Body of pancreas (tissue), 4 donors: ENCODE measurements at regions not wholly inside any gene's neighbourhood (a gene's known extent, or its start where the extent isn't known, plus 50 kb on each side); places are given as distances from the start of the nearest gene placed in this dataset.

Source experiments
- POLR2A ChIP-seq, 3 donors: fragments of 450-650 bp; IDR thresholded peaks; one replicate each; pipeline ENCODE4 v1.6.1; 2016; ENCODE audit warnings: antibody characterized with exemption in 3 of 3, mild to moderate bottlenecking in 2 of 3
- TF ChIP-seq, protein P1 (sequence below), 7 experiments: fragments of 450-650 bp in 4 of 7; fragments of 200-600 bp in 3 of 7; sonication (generic) in 3 of 7; IDR thresholded peaks; one replicate each; pipeline ENCODE4 v1.5.1; 2016 to 2019; ENCODE audit warnings: antibody characterized with exemption in 7 of 7

DNA sequence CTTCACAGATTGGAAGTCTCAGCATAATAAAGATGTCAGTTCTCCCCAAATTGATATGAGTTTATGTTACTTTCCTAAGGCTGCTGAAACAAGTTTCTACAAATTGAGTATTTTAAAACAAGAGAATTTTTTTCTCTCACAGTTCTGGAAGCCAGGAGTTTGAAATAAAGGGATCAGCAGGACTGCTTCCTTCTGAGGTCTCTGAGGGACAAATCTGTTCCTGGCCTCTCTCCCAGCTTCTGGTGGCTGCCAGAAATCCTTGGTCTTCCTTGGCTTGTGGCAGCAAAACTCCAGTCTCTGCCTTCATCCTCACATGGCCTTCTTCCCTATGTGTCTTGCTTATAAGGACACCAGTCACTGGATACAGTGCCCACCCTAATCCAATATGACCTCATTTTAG, 136.1 kb downstream of the TFAP2A start:
- TF ChIP-seq, protein P1, sequence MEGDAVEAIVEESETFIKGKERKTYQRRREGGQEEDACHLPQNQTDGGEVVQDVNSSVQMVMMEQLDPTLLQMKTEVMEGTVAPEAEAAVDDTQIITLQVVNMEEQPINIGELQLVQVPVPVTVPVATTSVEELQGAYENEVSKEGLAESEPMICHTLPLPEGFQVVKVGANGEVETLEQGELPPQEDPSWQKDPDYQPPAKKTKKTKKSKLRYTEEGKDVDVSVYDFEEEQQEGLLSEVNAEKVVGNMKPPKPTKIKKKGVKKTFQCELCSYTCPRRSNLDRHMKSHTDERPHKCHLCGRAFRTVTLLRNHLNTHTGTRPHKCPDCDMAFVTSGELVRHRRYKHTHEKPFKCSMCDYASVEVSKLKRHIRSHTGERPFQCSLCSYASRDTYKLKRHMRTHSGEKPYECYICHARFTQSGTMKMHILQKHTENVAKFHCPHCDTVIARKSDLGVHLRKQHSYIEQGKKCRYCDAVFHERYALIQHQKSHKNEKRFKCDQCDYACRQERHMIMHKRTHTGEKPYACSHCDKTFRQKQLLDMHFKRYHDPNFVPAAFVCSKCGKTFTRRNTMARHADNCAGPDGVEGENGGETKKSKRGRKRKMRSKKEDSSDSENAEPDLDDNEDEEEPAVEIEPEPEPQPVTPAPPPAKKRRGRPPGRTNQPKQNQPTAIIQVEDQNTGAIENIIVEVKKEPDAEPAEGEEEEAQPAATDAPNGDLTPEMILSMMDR (IDR thresholded peaks at IDR 0.05) = no peak
- no peak for TF ChIP-seq POLR2A (IDR thresholded peaks at IDR 0.05)
